ENCODE measurements at regions not wholly inside any gene's neighbourhood (a gene's known extent, or its start where the extent isn't known, plus 50 kb on each side); places are given as distances from the start of the nearest gene placed in this dataset.

DNA sequence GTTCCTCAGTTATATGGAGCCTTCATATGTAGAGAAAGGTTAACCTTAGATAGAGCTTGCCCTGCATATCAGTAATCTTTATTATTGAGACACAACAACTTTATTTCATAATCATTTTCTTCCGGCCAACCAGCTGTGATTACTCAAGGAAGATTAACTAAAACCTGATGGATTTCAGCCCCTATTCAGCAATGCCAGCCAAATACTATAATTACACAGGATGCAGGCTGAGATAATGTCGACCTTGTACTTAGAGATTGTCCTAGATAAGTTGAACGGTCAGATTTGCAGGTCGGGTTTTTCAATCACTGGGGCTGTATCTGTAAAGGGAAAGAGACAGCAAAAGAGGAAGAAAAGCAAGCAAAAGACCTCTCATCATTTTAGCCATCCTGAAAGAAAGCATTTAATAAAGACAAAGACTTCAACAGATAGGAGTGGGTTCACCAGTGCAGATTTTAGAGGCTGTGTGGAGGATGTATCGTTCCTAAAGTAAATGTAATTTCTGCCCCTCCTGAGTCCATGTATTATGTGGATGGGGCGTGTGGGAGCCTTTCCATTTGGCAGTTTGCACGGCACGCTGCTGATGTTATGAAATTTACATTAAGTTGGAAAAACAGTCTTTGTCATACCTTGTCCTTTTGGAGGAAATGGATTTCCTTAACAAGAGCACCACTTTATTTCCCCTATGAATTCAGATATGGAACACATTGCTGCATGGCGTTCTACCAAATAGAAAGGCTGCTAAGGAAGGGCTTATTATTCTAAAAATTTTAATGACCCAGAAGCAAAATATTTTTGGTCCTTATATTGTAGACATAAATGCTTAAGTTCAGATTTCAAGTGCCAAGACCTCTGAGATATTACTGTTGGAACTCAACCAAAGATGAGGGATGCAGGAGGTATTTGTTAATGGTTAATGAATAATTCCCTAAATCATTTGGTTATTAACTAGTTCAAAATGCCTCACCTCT, 496.7 kb downstream of the SPRY1 start:
- Histone ChIP-seq H3K4me3 (ENCODE audit: low read depth, low read length, poor library complexity, severe bottlenecking) (no peak overlapping the region), H3K9me2 (ENCODE audit: insufficient read depth, low read length) (no peaks in the 10 kb centered on the region), H3K4me1 (ENCODE audit: insufficient read depth, low read length, poor library complexity, severe bottlenecking) (no peaks in the 10 kb centered on the region), H3K4me2 (ENCODE audit: low read length) (no peak overlapping the region), H4K20me1 (ENCODE audit: insufficient read depth, low read length) (no peaks in the 10 kb centered on the region), H3K79me2 (ENCODE audit: insufficient read depth, low read depth, low read length) (no peaks in the 10 kb centered on the region), H2AFZ (ENCODE audit: low read length) (no peak overlapping the region), H3K36me3 (ENCODE audit: insufficient read depth, low read length) (no peaks in the 10 kb centered on the region), H3K9me3 (ENCODE audit: low read length) (no peaks in the 10 kb centered on the region), H3K27ac (ENCODE audit: low read depth, low read length, poor library complexity, severe bottlenecking) (no peak overlapping the region)
- intact Hi-C loops (cut with micrococcal nuclease; ENCODE audit: unreplicated experiment) = no loop called here
- BruUV-seq (replicated peaks) = no TSS peak
- ChIA-PET CTCF (ENCODE audit: unreplicated experiment) (no interaction called here), POLR2A (interaction anchor here (1.6 kb wide), 1 partner anchor 11 kb away, joined by 3 read pairs; no protein-coding TSS in a partner anchor)
- no peak for DNase-seq (ENCODE audit: low spot score)
- no peak for TF ChIP-seq EZH2phosphoT487 (IDR thresholded peaks at IDR 0.05; ENCODE audit: borderline replicate concordance, low read depth, low read length)
- TF ChIP-seq, protein P1, sequence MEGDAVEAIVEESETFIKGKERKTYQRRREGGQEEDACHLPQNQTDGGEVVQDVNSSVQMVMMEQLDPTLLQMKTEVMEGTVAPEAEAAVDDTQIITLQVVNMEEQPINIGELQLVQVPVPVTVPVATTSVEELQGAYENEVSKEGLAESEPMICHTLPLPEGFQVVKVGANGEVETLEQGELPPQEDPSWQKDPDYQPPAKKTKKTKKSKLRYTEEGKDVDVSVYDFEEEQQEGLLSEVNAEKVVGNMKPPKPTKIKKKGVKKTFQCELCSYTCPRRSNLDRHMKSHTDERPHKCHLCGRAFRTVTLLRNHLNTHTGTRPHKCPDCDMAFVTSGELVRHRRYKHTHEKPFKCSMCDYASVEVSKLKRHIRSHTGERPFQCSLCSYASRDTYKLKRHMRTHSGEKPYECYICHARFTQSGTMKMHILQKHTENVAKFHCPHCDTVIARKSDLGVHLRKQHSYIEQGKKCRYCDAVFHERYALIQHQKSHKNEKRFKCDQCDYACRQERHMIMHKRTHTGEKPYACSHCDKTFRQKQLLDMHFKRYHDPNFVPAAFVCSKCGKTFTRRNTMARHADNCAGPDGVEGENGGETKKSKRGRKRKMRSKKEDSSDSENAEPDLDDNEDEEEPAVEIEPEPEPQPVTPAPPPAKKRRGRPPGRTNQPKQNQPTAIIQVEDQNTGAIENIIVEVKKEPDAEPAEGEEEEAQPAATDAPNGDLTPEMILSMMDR (conservative IDR thresholded peaks at IDR 0.05; ENCODE audit: low read length) = no peak

DNA sequence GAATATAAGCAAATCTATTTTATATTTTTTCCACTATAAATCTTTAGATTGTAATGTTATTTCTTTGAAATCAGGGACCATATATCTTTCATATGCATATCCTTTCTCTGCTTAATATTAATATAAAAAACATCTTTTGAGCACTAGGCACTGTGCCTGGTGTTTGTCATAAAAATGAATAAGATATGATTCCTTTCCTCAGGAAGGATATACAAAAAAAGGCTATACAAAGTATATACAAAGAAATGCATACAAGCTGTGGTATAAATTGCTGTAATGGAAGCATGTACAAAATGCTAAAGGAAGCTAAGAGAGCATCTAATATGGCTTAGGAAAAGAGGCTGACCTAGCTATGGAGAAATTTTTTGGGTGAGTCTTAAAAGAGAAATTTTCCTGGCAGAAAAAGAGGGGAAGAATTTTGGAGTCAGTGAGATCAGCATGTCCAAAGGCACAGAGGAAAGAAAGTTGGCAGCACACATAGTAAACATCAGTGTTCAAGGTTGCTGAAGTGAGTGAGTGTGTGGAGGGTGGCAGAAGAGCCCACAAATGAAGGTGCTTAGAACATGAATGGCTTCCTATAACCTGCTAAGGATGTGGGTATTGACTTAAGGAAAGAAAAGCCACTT, 500.0 kb downstream of the SPRY1 start:
- CTCF ChIA-PET (ENCODE audit: unreplicated experiment) = no interaction called here
- no peak for DNase-seq (ENCODE audit: low spot score)
- no peaks in the 10 kb centered on the region for H3K36me3 ChIP-seq (ENCODE audit: insufficient read depth, low read length)
- no peaks in the 10 kb centered on the region for H3K9me3 ChIP-seq (ENCODE audit: low read length)
- POLR2A ChIA-PET = interaction anchor here (0.6 kb wide), 1 partner anchor 1100 kb away, joined by 3 read pairs; no protein-coding TSS in a partner anchor
- no peak overlapping the region for H2AFZ ChIP-seq (ENCODE audit: low read length)
- H3K27ac ChIP-seq (ENCODE audit: low read depth, low read length, poor library complexity, severe bottlenecking) = no peak overlapping the region
- H3K9me2 ChIP-seq (ENCODE audit: insufficient read depth, low read length) = no peaks in the 10 kb centered on the region
- no peaks in the 10 kb centered on the region for H3K4me1 ChIP-seq (ENCODE audit: insufficient read depth, low read length, poor library complexity, severe bottlenecking)
- H3K4me3 ChIP-seq (ENCODE audit: low read depth, low read length, poor library complexity, severe bottlenecking) = no peak overlapping the region
- H4K20me1 ChIP-seq (ENCODE audit: insufficient read depth, low read length) = no peaks in the 10 kb centered on the region
- TF ChIP-seq EZH2phosphoT487 (IDR thresholded peaks at IDR 0.05; ENCODE audit: borderline replicate concordance, low read depth, low read length) = no peak
- TF ChIP-seq, protein P1 (conservative IDR thresholded peaks at IDR 0.05; ENCODE audit: low read length) = no peak
- BruUV-seq (replicated peaks) = no TSS peak
- intact Hi-C loops (cut with micrococcal nuclease; ENCODE audit: unreplicated experiment) = no loop called here
- H3K4me2 ChIP-seq (ENCODE audit: low read length) = no peak overlapping the region
- H3K79me2 ChIP-seq (ENCODE audit: insufficient read depth, low read depth, low read length) = no peaks in the 10 kb centered on the region

All from OCI-LY7 (cell line).